ENCODE measurements at regions not wholly inside any gene's neighbourhood (a gene's known extent, or its start where the extent isn't known, plus 50 kb on each side); places are given as distances from the start of the nearest gene placed in this dataset.

- no peak for TF ChIP-seq EZH2 (IDR thresholded peaks at IDR 0.05; ENCODE audit: insufficient read depth, low read length)
- TF ChIP-seq, protein P1, sequence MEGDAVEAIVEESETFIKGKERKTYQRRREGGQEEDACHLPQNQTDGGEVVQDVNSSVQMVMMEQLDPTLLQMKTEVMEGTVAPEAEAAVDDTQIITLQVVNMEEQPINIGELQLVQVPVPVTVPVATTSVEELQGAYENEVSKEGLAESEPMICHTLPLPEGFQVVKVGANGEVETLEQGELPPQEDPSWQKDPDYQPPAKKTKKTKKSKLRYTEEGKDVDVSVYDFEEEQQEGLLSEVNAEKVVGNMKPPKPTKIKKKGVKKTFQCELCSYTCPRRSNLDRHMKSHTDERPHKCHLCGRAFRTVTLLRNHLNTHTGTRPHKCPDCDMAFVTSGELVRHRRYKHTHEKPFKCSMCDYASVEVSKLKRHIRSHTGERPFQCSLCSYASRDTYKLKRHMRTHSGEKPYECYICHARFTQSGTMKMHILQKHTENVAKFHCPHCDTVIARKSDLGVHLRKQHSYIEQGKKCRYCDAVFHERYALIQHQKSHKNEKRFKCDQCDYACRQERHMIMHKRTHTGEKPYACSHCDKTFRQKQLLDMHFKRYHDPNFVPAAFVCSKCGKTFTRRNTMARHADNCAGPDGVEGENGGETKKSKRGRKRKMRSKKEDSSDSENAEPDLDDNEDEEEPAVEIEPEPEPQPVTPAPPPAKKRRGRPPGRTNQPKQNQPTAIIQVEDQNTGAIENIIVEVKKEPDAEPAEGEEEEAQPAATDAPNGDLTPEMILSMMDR (IDR thresholded peaks at IDR 0.05; ENCODE audit: insufficient read depth, low read depth, low read length), result no peak
Observed at GRCh38 chr4:66297703-66298102, 627.4 kb upstream of the EPHA5 start.

Measured in astrocyte (in vitro differentiated cells and primary cell).